ENCODE measurements at regions not wholly inside any gene's neighbourhood (a gene's known extent, or its start where the extent isn't known, plus 50 kb on each side); places are given as distances from the start of the nearest gene placed in this dataset.

DNA sequence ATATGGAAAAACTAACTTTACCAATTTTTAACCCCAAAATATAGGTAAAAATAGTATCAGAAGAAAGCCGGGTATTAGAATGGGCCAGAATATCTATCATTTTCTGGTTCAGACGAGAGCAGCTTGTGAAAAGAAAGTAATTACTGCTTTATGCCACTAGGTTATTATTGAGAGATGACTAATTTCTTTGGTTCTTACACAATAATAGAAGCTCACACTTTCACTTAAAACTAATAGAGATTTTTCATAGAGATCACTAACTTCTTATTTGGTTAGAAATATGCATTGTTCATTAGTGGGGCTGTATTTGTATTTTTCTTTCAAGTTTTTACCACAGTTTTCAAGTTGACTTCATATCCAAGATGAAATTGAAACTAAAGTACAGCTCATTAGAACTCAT lies 1241.2 kb upstream of the FLRT2 start (continued):
- TF ChIP-seq, protein P1, sequence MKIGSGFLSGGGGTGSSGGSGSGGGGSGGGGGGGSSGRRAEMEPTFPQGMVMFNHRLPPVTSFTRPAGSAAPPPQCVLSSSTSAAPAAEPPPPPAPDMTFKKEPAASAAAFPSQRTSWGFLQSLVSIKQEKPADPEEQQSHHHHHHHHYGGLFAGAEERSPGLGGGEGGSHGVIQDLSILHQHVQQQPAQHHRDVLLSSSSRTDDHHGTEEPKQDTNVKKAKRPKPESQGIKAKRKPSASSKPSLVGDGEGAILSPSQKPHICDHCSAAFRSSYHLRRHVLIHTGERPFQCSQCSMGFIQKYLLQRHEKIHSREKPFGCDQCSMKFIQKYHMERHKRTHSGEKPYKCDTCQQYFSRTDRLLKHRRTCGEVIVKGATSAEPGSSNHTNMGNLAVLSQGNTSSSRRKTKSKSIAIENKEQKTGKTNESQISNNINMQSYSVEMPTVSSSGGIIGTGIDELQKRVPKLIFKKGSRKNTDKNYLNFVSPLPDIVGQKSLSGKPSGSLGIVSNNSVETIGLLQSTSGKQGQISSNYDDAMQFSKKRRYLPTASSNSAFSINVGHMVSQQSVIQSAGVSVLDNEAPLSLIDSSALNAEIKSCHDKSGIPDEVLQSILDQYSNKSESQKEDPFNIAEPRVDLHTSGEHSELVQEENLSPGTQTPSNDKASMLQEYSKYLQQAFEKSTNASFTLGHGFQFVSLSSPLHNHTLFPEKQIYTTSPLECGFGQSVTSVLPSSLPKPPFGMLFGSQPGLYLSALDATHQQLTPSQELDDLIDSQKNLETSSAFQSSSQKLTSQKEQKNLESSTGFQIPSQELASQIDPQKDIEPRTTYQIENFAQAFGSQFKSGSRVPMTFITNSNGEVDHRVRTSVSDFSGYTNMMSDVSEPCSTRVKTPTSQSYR (CRISPR knock-in tag; IDR thresholded peaks at IDR 0.05) = no peak
- TF ChIP-seq CREB1 (CRISPR knock-in tag; IDR thresholded peaks at IDR 0.05) (no peak), JAZF1 (CRISPR knock-in tag; IDR thresholded peaks at IDR 0.05) (no peak), NFYB (CRISPR knock-in tag; conservative IDR thresholded peaks at IDR 0.05; ENCODE audit: low read depth) (no peak), ZNF671 (CRISPR knock-in tag; IDR thresholded peaks at IDR 0.05) (no peak)
- TF ChIP-seq, protein P2, sequence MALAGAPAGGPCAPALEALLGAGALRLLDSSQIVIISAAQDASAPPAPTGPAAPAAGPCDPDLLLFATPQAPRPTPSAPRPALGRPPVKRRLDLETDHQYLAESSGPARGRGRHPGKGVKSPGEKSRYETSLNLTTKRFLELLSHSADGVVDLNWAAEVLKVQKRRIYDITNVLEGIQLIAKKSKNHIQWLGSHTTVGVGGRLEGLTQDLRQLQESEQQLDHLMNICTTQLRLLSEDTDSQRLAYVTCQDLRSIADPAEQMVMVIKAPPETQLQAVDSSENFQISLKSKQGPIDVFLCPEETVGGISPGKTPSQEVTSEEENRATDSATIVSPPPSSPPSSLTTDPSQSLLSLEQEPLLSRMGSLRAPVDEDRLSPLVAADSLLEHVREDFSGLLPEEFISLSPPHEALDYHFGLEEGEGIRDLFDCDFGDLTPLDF (CRISPR knock-in tag; IDR thresholded peaks at IDR 0.05) = no peak

DNA sequence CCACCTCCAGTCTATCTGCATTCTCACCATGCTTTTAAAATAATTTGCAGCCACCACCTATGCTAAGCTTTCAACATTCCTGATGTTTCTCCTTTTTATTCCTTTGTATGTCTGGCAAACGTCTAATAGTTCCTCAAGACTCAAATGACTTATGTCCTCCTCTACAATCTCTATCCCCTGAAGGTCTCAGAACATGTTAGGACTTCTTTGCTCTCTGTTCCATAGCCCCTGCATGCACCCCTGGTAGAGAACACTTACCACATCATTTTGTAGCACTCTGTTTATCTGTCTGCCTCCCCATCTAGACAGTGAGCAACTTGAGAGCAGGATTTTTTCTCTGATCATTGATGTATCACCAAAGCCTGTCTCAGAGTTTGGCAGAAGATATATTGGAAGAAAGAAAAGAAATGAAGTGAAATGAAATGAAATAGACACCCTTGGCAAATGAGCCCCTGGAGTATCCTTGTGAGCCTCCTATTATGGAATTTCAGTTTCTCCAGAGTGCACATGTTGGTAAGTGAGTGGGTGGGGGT lies 1231.2 kb upstream of the FLRT2 start:
- POLR2A ChIA-PET = no interaction called here
- H3K27ac Mint-ChIP-seq = no peak overlapping the region

More for the DNA sequence above, 1231.2 kb upstream of the FLRT2 start:
- H3K9me3 Mint-ChIP-seq = no peaks in the 10 kb centered on the region
- CTCF ChIA-PET = no interaction called here
- no peak overlapping the region for H3K4me3 Mint-ChIP-seq
- H3K36me3 Mint-ChIP-seq = no peaks in the 10 kb centered on the region
- H3K27me3 Mint-ChIP-seq (ENCODE audit: low read depth) = no peaks in the 10 kb centered on the region
- no peak for DNase-seq (ENCODE audit: low spot score)
- TF ChIP-seq, protein P3, sequence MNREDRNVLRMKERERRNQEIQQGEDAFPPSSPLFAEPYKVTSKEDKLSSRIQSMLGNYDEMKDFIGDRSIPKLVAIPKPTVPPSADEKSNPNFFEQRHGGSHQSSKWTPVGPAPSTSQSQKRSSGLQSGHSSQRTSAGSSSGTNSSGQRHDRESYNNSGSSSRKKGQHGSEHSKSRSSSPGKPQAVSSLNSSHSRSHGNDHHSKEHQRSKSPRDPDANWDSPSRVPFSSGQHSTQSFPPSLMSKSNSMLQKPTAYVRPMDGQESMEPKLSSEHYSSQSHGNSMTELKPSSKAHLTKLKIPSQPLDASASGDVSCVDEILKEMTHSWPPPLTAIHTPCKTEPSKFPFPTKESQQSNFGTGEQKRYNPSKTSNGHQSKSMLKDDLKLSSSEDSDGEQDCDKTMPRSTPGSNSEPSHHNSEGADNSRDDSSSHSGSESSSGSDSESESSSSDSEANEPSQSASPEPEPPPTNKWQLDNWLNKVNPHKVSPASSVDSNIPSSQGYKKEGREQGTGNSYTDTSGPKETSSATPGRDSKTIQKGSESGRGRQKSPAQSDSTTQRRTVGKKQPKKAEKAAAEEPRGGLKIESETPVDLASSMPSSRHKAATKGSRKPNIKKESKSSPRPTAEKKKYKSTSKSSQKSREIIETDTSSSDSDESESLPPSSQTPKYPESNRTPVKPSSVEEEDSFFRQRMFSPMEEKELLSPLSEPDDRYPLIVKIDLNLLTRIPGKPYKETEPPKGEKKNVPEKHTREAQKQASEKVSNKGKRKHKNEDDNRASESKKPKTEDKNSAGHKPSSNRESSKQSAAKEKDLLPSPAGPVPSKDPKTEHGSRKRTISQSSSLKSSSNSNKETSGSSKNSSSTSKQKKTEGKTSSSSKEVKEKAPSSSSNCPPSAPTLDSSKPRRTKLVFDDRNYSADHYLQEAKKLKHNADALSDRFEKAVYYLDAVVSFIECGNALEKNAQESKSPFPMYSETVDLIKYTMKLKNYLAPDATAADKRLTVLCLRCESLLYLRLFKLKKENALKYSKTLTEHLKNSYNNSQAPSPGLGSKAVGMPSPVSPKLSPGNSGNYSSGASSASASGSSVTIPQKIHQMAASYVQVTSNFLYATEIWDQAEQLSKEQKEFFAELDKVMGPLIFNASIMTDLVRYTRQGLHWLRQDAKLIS (CRISPR knock-in tag; IDR thresholded peaks at IDR 0.05; ENCODE audit: borderline replicate concordance) = no peak
- TF ChIP-seq EMX1 (CRISPR knock-in tag; IDR thresholded peaks at IDR 0.05) (no peak), NR1H2 (CRISPR knock-in tag; IDR thresholded peaks at IDR 0.05) (no peak), ZNF219 (CRISPR knock-in tag; IDR thresholded peaks at IDR 0.05; ENCODE audit: borderline replicate concordance) (no peak), NFE2L1 (CRISPR knock-in tag; IDR thresholded peaks at IDR 0.05) (no peak), ZBTB21 (CRISPR knock-in tag; IDR thresholded peaks at IDR 0.05; ENCODE audit: borderline replicate concordance) (no peak)
- TF ChIP-seq, protein P4, sequence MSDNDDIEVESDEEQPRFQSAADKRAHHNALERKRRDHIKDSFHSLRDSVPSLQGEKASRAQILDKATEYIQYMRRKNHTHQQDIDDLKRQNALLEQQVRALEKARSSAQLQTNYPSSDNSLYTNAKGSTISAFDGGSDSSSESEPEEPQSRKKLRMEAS (CRISPR knock-in tag; IDR thresholded peaks at IDR 0.05) = no peak
- TF ChIP-seq, protein P5, sequence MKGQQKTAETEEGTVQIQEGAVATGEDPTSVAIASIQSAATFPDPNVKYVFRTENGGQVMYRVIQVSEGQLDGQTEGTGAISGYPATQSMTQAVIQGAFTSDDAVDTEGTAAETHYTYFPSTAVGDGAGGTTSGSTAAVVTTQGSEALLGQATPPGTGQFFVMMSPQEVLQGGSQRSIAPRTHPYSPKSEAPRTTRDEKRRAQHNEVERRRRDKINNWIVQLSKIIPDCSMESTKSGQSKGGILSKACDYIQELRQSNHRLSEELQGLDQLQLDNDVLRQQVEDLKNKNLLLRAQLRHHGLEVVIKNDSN (CRISPR knock-in tag; IDR thresholded peaks at IDR 0.05) = no peak
- TF ChIP-seq, protein P6, sequence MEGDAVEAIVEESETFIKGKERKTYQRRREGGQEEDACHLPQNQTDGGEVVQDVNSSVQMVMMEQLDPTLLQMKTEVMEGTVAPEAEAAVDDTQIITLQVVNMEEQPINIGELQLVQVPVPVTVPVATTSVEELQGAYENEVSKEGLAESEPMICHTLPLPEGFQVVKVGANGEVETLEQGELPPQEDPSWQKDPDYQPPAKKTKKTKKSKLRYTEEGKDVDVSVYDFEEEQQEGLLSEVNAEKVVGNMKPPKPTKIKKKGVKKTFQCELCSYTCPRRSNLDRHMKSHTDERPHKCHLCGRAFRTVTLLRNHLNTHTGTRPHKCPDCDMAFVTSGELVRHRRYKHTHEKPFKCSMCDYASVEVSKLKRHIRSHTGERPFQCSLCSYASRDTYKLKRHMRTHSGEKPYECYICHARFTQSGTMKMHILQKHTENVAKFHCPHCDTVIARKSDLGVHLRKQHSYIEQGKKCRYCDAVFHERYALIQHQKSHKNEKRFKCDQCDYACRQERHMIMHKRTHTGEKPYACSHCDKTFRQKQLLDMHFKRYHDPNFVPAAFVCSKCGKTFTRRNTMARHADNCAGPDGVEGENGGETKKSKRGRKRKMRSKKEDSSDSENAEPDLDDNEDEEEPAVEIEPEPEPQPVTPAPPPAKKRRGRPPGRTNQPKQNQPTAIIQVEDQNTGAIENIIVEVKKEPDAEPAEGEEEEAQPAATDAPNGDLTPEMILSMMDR (IDR thresholded peaks at IDR 0.05) = no peak
- TF ChIP-seq, protein P7, sequence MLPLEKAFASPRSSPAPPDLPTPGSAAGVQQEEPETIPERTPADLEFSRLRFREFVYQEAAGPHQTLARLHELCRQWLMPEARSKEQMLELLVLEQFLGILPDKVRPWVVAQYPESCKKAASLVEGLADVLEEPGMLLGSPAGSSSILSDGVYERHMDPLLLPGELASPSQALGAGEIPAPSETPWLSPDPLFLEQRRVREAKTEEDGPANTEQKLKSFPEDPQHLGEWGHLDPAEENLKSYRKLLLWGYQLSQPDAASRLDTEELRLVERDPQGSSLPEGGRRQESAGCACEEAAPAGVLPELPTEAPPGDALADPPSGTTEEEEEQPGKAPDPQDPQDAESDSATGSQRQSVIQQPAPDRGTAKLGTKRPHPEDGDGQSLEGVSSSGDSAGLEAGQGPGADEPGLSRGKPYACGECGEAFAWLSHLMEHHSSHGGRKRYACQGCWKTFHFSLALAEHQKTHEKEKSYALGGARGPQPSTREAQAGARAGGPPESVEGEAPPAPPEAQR (CRISPR knock-in tag; IDR thresholded peaks at IDR 0.05) = no peak
- H3K4me1 Mint-ChIP-seq = peaks cover 5% of the 10 kb centered on the region
- ATAC-seq = no peak

Measured in WTC11 (cell line).